CD4-positive, alpha-beta T cell treated with Interleukin-2 at 100 ng/mL for 4 hours (primary cell): ENCODE measurements at regions not wholly inside any gene's neighbourhood (a gene's known extent, or its start where the extent isn't known, plus 50 kb on each side); places are given as distances from the start of the nearest gene placed in this dataset.
"Not testable (repeated sequence)": the region's sequence is repeated elsewhere in the genome, so short reads cannot be mapped to it uniquely, and the experiment has no call there.

ENCODE experiments used
- DNase-seq: peaks from one replicate; pipeline ENCODE4 v3.0.0-alpha.2; 2020; ENCODE audit warnings: low spot score

DNA sequence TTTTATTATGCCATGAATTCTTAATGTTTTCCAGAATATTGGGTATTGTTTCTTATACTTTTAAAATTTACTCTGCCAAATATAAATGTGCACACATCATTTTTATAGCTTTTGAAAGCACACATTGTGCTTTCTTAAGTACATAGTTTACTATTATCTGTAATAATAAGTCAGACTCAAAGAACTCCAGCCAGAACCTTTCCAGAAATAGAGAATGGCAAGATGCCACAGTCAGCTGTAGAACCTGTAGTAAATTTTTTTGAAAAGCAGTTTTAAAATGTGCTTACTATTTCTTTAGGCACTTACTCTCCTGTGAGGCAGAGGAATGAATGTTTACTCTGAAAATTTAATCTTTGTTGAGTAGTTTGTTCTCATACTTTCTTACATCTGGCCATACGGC is 1287.1 kb downstream of the PCDH9 start:
- DNase-seq = no peak

DNA sequence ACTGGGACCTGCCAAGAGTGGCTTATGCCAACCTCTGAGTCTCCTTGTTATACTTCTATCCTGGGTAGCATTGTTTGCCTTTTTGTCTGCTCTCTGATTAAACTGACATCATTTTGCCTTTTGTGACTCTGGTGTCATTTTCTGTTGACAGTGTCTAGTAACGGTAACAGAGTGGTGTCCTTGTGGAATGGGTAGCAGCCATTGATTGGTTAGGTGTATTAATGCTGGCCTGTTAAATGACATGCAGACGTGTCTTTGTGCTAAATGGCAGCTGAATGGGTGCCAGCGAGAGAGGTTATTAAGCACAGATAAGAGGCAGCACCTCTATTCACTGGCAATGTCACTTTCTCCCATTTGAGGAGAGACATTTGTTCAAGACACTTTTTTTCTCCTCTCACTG is 1289.4 kb downstream of the PCDH9 start:
- DNase-seq = no peak

GRCh38 chr13:65937251-65937650 is 1292.9 kb downstream of the PCDH9 start:
- no peak for DNase-seq

GRCh38 chr13:65936249-65936648 is 1293.9 kb downstream of the PCDH9 start:
- DNase-seq = no peak

DNA sequence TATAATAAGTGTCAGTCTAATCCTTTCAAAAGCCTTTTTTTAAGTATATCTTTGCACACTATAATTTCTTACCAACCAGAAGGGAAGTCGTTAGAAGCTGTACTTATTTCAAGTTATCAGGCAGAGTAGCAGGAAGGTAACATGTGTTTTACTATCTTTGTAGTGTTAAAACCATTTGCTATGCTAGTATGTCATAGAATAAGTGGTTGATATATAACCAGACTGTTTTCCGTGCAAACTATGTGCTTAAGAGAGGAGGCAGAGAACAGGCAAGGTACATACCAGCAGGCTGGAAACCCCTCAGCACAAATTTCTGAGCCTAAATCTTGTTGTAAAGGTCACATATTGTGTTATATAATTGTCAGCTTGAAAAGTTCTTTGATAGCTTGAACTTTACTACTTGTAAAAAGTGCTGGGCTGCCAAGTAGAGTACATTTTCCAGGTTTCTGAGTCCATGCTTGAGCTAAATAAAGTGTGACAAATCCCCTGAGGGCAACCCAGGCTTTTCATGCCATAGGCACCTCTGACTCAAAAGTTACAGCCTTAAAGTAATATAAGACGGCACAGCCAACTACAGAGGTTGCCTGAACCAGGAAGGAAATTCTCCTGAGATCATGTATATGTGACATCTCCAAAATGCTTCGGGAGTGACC is 1297.4 kb downstream of the PCDH9 start:
- no peak for DNase-seq

- no peak for DNase-seq
Observed at GRCh38 chr13:65932013-65932412, 1298.1 kb downstream of the PCDH9 start.

- no peak for DNase-seq
Observed at GRCh38 chr13:65929436-65929835, 1300.7 kb downstream of the PCDH9 start.

- no peak for DNase-seq
Observed at GRCh38 chr13:65926750-65927171, 1303.4 kb downstream of the PCDH9 start.

DNA sequence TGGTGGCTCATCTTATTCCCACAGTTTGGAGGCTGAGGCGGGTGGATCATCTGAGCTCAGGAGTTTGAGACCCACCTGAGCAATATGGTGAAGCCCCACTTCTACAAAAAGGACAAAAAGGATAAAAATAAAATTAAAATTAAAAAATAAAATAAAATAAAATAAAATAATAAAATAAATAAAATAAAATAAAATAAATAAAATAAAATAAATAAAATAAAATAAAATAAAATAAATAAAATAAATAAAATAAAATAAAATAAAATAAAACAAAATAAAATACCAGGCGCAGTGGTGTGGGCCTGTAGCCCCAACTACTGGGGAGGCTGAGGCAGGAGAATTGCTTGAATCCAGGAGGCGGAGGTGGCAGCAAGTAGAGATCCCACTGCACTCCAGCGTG is 1307.3 kb downstream of the PCDH9 start:
- DNase-seq = not testable (repeated sequence)

DNA sequence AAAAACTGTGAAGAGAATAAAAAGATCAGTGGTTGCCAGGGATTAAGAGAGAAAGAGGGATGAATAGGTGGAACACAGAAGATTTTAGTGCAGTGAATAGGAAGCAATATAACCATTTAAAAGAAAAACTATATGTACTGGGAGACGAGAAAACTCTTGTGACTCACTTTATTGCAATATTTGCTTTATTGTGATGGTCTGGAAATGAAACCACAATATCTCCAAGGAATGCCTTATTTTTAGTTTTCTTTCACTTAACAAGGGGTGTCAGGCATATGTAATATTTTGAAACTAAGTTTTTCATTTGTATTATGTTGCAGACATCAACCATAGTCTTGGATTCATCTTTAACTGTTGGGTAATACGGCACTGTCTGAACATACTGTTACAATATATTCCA is 1308.2 kb downstream of the PCDH9 start:
- no peak for DNase-seq

DNA sequence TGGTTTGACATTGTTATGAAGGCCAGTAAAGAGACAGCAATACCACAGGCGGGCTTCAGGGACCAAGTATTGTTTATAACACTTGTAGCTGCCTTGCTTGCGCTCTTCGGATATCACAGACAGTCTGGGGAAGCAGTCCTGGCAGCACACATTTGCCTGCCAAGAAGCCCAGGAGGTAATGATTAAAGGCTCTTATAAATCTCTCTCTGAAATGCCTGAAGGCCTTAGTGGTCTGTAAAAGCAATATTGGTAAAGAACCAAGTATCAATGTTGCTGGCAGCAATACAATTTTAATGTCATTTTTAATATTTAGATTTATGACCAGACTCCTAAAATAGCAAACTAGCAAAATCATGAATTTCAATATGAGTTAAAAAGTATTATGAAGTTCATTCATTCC is 1312.4 kb downstream of the PCDH9 start:
- DNase-seq = no peak

DNA sequence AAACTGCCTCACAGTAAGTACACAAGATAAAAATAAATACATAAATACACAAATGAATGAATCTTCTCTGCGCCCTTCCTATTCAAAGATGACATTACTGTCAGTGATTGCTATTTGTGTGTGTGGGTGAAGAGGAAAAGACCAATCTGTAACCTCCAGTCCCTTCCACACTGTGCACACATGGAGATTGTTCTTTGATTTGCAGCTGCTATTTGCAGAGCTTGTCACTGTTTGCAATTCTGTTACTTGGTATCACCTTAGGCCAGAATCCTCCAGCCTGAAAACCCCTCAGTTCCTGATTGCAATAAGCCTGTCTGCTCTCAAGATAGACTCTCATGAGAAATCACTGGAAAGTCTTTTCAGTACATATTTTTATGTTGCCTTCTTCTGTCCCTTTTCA is 1314.9 kb downstream of the PCDH9 start:
- no peak for DNase-seq

GRCh38 chr13:65914716-65915115 is 1315.4 kb downstream of the PCDH9 start:
- DNase-seq = no peak

DNA sequence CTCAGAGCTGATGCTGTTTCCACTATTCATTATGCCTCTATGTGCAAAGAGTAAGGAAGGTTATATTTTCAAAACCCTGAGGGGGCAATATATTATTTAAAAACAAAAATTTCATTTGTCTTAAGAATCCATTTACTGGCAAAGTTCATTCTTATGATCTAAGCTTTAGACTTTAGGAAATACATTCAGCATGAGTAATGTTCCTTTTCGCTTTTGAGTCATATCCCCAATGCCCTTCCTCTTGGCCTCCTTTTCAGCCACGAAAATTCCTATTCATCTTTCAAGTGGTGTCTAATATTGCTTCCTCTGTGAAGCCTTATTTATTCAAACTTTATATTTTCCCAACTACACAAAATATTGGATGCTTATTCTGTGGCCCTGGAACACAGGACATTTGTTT is 1317.0 kb downstream of the PCDH9 start:
- no peak for DNase-seq

DNA sequence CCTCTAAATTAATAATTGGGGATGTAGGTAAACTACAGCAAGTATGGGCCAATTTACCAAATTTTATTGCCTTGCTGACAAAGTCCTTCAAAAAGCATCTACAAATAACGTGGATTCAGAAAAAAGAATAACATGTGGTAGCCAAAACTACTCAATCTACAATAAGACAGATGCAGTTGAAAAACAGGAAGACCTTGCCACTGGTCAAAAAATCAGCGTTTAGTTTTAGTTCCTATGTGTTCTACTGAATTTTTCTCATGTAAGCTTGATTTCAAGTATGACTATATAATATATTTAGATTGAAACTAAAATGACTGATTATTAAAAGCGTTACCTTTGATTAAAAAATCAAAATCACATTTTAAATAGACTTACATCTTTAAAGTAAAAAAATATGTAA is 1317.6 kb downstream of the PCDH9 start:
- DNase-seq = no peak

- no peak for DNase-seq
Observed at GRCh38 chr13:65911546-65912193, 1318.5 kb downstream of the PCDH9 start.

GRCh38 chr13:65909501-65909900 is 1320.6 kb downstream of the PCDH9 start:
- DNase-seq = no peak

GRCh38 chr13:65907666-65908525 is 1322.2 kb downstream of the PCDH9 start:
- DNase-seq = no peak

GRCh38 chr13:65901723-65902122 is 1328.4 kb downstream of the PCDH9 start:
- no peak for DNase-seq

- no peak for DNase-seq
Observed at GRCh38 chr13:65894049-65894448, 1336.1 kb downstream of the PCDH9 start.

DNA sequence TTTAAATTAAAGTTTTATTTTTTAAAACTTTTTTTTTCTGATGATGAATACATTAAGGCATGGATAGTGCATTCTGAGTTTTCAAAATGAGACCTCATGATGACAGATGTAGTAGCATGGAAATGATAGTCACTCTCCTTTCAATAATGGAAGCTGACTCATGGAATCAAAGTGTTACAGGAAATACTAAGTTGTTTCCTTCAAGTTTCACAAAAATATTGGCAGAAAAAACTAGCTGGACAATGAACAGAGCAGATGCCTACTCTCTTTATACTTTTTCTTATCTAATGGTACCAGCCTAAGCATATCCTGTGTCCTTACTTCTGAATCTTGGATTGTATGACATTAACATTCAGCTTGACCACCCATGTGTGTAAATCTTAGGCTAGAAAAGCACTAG is 1337.3 kb downstream of the PCDH9 start:
- no peak for DNase-seq

GRCh38 chr13:65889368-65889767 is 1340.8 kb downstream of the PCDH9 start:
- DNase-seq = no peak

GRCh38 chr13:65882810-65883209 is 1347.3 kb downstream of the PCDH9 start:
- no peak for DNase-seq
